SK-N-MC (cell line): ENCODE measurements at regions not wholly inside any gene's neighbourhood (a gene's known extent, or its start where the extent isn't known, plus 50 kb on each side); places are given as distances from the start of the nearest gene placed in this dataset.

Experiments used
- EZH2 ChIP-seq: fragments of 200-600 bp; sonication (generic); IDR thresholded peaks from one replicate; pipeline ENCODE4 v1.6.1; 2017; ENCODE audit warnings: antibody characterized with exemption
- FOXP2 ChIP-seq: optimal IDR thresholded peaks from 2 replicates; pipeline ENCODE3; 2011; ENCODE audit warnings: mild to moderate bottlenecking, moderate library complexity; ENCODE audit not compliant: insufficient read depth; ENCODE audit errors: extremely low read length, control extremely low read depth
- POLR2AphosphoS5 ChIP-seq: IDR thresholded peaks from 2 replicates; pipeline ENCODE4 v1.6.1; 2012; ENCODE audit warnings: mild to moderate bottlenecking, low read depth, low read length, borderline replicate concordance

- TF ChIP-seq EZH2 (no peak), POLR2AphosphoS5 (no peak), FOXP2 (no peak)
Measured at GRCh38 chr3:150236316-150237082, 171.6 kb upstream of the TSC22D2 start.
